HEK293 (cell line): ENCODE measurements at regions not wholly inside any gene's neighbourhood (a gene's known extent, or its start where the extent isn't known, plus 50 kb on each side); places are given as distances from the start of the nearest gene placed in this dataset.
A peak's percentile ranks its signal among the peaks of the same experiment; 100 is the strongest.
"Not testable (repeated sequence)": the region's sequence is repeated elsewhere in the genome, so short reads cannot be mapped to it uniquely, and the experiment has no call there.

Experiments used
- CTCF ChIA-PET: fragments of 350-600 bp; formaldehyde crosslinking; extraction: SDS; loops from one replicate; lab custom pipeline; 2021; ENCODE audit warnings: antibody characterized with exemption; lab: Yijun Ruan, JAX
- POLR2A ChIA-PET: fragments of 300-600 bp; formaldehyde crosslinking; extraction: SDS; loops from one replicate; lab custom pipeline; 2020; ENCODE audit warnings: antibody characterized with exemption, inconsistent platforms; lab: Yijun Ruan, JAX
- H3K27ac ChIP-seq: fragments of 200-500 bp; sonication (Bioruptor generic); 2 replicates; pipeline ENCODE4 v1.5.1; 2014; ENCODE audit warnings: low read depth, low read length, control low read depth, inconsistent platforms; ENCODE audit errors: extremely low read depth
- H3K36me3 ChIP-seq, 2 experiments: fragments of 200-500 bp in 1 of 2; sonication (Bioruptor generic) in 1 of 2; 1 replicate in 1 of 2; 2 replicates in 1 of 2; pipeline ENCODE4 v1.5.1; 2014 to 2017; ENCODE audit warnings: inconsistent platforms in 2 of 2, low read length in 2 of 2; ENCODE audit not compliant: control insufficient read depth in 2 of 2, insufficient read depth in 1 of 2
- H3K4me1 ChIP-seq: fragments of 200-500 bp; sonication (Bioruptor generic); 2 replicates; pipeline ENCODE4 v1.5.1; 2014; ENCODE audit warnings: mild to moderate bottlenecking, low read length, inconsistent platforms; ENCODE audit not compliant: control insufficient read depth, insufficient read depth
- H3K4me3 ChIP-seq: 2 replicates; pipeline ENCODE4 v1.5.1; 2011; ENCODE audit warnings: low read depth, mild to moderate bottlenecking, control low read depth, low read length, moderate library complexity
- H3K9me3 ChIP-seq: fragments of 200-500 bp; sonication (Bioruptor generic); 2 replicates; pipeline ENCODE4 v1.5.1; 2014; ENCODE audit warnings: low read depth, low read length, inconsistent platforms; ENCODE audit not compliant: control insufficient read depth, insufficient read depth
- GFI1B ChIP-seq: fragments of 450-650 bp; formaldehyde crosslinking; IDR thresholded peaks from 2 replicates; pipeline ENCODE4 v1.5.1; 2016; ENCODE audit warnings: missing biosample characterization, missing genetic modification characterization
- IKZF3 ChIP-seq: fragments of 450-650 bp; IDR thresholded peaks from 2 replicates; pipeline ENCODE4 v1.5.0; 2018; ENCODE audit warnings: missing biosample characterization, mild to moderate bottlenecking, missing genetic modification characterization, moderate library complexity
- KLF16 ChIP-seq: fragments of 450-650 bp; formaldehyde crosslinking; IDR thresholded peaks from 2 replicates; pipeline ENCODE4 v1.5.1; 2017; ENCODE audit warnings: missing biosample characterization, missing genetic modification characterization
- YY1 ChIP-seq: fragments of 450-650 bp; formaldehyde crosslinking; IDR thresholded peaks from 2 replicates; pipeline ENCODE4 v1.5.1; 2018; ENCODE audit warnings: missing biosample characterization, missing genetic modification characterization
- ZNF112 ChIP-seq: fragments of 450-650 bp; formaldehyde crosslinking; IDR thresholded peaks from 2 replicates; pipeline ENCODE4 v1.5.0; 2017; ENCODE audit warnings: missing biosample characterization, missing genetic modification characterization
- ZNF18 ChIP-seq: fragments of 450-650 bp; formaldehyde crosslinking; IDR thresholded peaks from 2 replicates; pipeline ENCODE4 v1.5.1; 2016; ENCODE audit warnings: missing biosample characterization, missing genetic modification characterization
- ZNF2 ChIP-seq: fragments of 450-650 bp; formaldehyde crosslinking; IDR thresholded peaks from 2 replicates; pipeline ENCODE4 v1.5.1; 2016; ENCODE audit warnings: missing biosample characterization, missing genetic modification characterization
- ZNF221 ChIP-seq: fragments of 450-650 bp; formaldehyde crosslinking; IDR thresholded peaks from 2 replicates; pipeline ENCODE4 v1.5.1; 2017; ENCODE audit warnings: missing biosample characterization, missing genetic modification characterization, borderline replicate concordance
- ZNF24 ChIP-seq: fragments of 450-650 bp; formaldehyde crosslinking; IDR thresholded peaks from 2 replicates; pipeline ENCODE4 v1.5.1; 2016; ENCODE audit warnings: missing biosample characterization, missing genetic modification characterization
- ZNF302 ChIP-seq: fragments of 450-650 bp; formaldehyde crosslinking; IDR thresholded peaks from 2 replicates; pipeline ENCODE4 v1.5.1; 2016; ENCODE audit warnings: missing biosample characterization, missing genetic modification characterization, low read depth
- ZNF311 ChIP-seq: fragments of 450-650 bp; formaldehyde crosslinking; IDR thresholded peaks from 2 replicates; pipeline ENCODE4 v1.5.1; 2017; ENCODE audit warnings: missing biosample characterization, missing genetic modification characterization, borderline replicate concordance
- ZNF366 ChIP-seq: fragments of 450-650 bp; formaldehyde crosslinking; conservative IDR thresholded peaks from 2 replicates; pipeline ENCODE4 v1.5.1; 2016; ENCODE audit warnings: missing biosample characterization, missing genetic modification characterization
- ZNF398 ChIP-seq: fragments of 450-650 bp; formaldehyde crosslinking; IDR thresholded peaks from 2 replicates; pipeline ENCODE4 v1.5.1; 2017; ENCODE audit warnings: missing biosample characterization, missing genetic modification characterization
- ZNF510 ChIP-seq: fragments of 450-650 bp; formaldehyde crosslinking; IDR thresholded peaks from 2 replicates; pipeline ENCODE4 v1.5.1; 2018; ENCODE audit warnings: mild to moderate bottlenecking, missing genetic modification characterization, missing biosample characterization; ENCODE audit not compliant: insufficient replicate concordance
- ZNF521 ChIP-seq: fragments of 450-650 bp; formaldehyde crosslinking; IDR thresholded peaks from 2 replicates; pipeline ENCODE4 v1.5.1; 2017; ENCODE audit warnings: missing biosample characterization, mild to moderate bottlenecking, missing genetic modification characterization
- ZNF560 ChIP-seq: fragments of 450-650 bp; formaldehyde crosslinking; IDR thresholded peaks from 2 replicates; pipeline ENCODE4 v1.5.1; 2017; ENCODE audit warnings: missing biosample characterization, missing genetic modification characterization, borderline replicate concordance
- ZNF791 ChIP-seq: fragments of 450-650 bp; formaldehyde crosslinking; IDR thresholded peaks from 2 replicates; pipeline ENCODE4 v1.5.1; 2016; ENCODE audit warnings: missing biosample characterization, missing genetic modification characterization
- ZSCAN4 ChIP-seq: fragments of 450-650 bp; formaldehyde crosslinking; IDR thresholded peaks from 2 replicates; pipeline ENCODE4 v1.5.1; 2017; ENCODE audit warnings: missing biosample characterization, missing genetic modification characterization

- TF ChIP-seq ZNF791 (tag by site-specific recombination), result no peak
- no peak for TF ChIP-seq ZNF510
- TF ChIP-seq ZNF112 (tag by site-specific recombination), result no peak
- no peak for TF ChIP-seq ZNF221 (tag by site-specific recombination)
- no peak for TF ChIP-seq IKZF3 (tag by site-specific recombination)
- TF ChIP-seq ZNF311 (tag by site-specific recombination), result no peak
- TF ChIP-seq ZNF521, result no peak
- no peak for TF ChIP-seq ZNF24 (tag by site-specific recombination)
- TF ChIP-seq ZNF366 (tag by site-specific recombination), result no peak
- TF ChIP-seq ZNF302 (tag by site-specific recombination), result no peak
- no peak for TF ChIP-seq GFI1B (tag by site-specific recombination)
- no peak for TF ChIP-seq YY1 (tag by site-specific recombination)
- no peak for TF ChIP-seq KLF16
- TF ChIP-seq ZNF2, result no peak
- no peak for TF ChIP-seq ZNF560 (tag by site-specific recombination)
- no peak for TF ChIP-seq ZNF18
- no peak for TF ChIP-seq ZNF398
These were observed 292.1 kb downstream of the ADGRD1 start for GRCh38 chr12:131245564-131246355.

GRCh38 chr12:131247026-131247725, 293.5 kb downstream of the ADGRD1 start:
- H3K27ac ChIP-seq, POLR2A ChIA-PET, H3K4me3 ChIP-seq, H3K9me3 ChIP-seq, H3K36me3 ChIP-seq, H3K4me1 ChIP-seq: not testable (repeated sequence)
- peak; percentile 75 for TF ChIP-seq ZSCAN4 (tag by site-specific recombination)
- CTCF ChIA-PET, result interaction anchor here (0.6 kb wide), 1 partner anchor 567 kb away, joined by 8 read pairs; no protein-coding TSS in a partner anchor

More at GRCh38 chr12:131245564-131246355, 292.1 kb downstream of the ADGRD1 start:
- no peak overlapping the region for H3K4me3 ChIP-seq
- no peaks in the 10 kb centered on the region for H3K36me3 ChIP-seq
- ChIA-PET CTCF (no interaction called here), POLR2A (no interaction called here)
- H3K4me1 ChIP-seq, result no peaks in the 10 kb centered on the region
- no peaks in the 10 kb centered on the region for H3K9me3 ChIP-seq
- H3K27ac ChIP-seq, result no peak overlapping the region

- POLR2A ChIA-PET, H3K27ac ChIP-seq, H3K4me1 ChIP-seq: not testable (repeated sequence)
These were observed 294.2 kb downstream of the ADGRD1 start for GRCh38 chr12:131247875-131248274.

More at GRCh38 chr12:131247875-131248274, 294.2 kb downstream of the ADGRD1 start:
- CTCF ChIA-PET, H3K4me3 ChIP-seq, H3K36me3 ChIP-seq, H3K9me3 ChIP-seq: not testable (repeated sequence)
